Astrocyte (in vitro differentiated cells and primary cell): ENCODE measurements at regions not wholly inside any gene's neighbourhood (a gene's known extent, or its start where the extent isn't known, plus 50 kb on each side); places are given as distances from the start of the nearest gene placed in this dataset.

Source experiments
- EZH2 ChIP-seq: IDR thresholded peaks from 2 replicates; pipeline ENCODE4 v1.6.1; 2012; ENCODE audit warnings: mild to moderate bottlenecking, low read length, inconsistent platforms; ENCODE audit not compliant: insufficient read depth
- TF ChIP-seq, protein P1 (sequence below): IDR thresholded peaks from 2 replicates; pipeline ENCODE4 v1.5.1; 2011; ENCODE audit warnings: low read depth, mild to moderate bottlenecking, inconsistent platforms, low read length, moderate library complexity; ENCODE audit not compliant: insufficient read depth

DNA sequence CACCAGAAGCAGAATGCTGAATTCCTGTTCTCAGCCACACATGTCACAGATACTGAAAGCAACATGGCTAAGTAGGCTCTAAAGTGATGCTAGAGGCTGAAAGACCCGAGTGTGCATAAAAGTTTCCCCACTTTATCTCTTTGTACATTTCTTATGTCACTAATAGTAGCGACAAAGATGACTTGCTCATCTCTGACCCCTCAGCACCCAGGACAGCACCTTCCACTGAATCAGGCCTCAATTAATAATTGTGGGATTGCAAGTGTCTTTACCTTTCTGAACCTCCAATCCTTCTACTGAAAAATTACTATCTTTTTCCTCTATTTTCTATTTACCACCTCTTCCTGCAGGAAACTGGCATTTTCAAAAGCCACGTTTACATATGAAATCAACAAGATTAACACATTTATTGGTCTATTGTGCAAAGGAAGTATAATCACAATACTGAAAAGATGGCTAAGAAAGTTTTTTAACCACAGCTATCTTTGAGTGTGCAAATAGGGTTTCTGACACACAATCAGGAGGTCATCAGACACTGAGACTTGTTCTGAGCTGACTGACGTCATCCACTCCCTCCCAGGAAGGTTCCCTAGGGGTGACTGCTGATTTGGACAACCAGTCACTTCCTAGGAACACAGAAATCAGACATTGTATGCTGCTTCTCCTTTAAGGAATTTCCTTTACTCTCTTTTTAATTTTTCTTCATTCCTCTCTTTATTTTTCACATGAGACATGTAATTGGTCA lies 213.9 kb upstream of the ISX start:
- TF ChIP-seq, protein P1, sequence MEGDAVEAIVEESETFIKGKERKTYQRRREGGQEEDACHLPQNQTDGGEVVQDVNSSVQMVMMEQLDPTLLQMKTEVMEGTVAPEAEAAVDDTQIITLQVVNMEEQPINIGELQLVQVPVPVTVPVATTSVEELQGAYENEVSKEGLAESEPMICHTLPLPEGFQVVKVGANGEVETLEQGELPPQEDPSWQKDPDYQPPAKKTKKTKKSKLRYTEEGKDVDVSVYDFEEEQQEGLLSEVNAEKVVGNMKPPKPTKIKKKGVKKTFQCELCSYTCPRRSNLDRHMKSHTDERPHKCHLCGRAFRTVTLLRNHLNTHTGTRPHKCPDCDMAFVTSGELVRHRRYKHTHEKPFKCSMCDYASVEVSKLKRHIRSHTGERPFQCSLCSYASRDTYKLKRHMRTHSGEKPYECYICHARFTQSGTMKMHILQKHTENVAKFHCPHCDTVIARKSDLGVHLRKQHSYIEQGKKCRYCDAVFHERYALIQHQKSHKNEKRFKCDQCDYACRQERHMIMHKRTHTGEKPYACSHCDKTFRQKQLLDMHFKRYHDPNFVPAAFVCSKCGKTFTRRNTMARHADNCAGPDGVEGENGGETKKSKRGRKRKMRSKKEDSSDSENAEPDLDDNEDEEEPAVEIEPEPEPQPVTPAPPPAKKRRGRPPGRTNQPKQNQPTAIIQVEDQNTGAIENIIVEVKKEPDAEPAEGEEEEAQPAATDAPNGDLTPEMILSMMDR: no peak
- TF ChIP-seq EZH2: no peak
